HepG2 (cell line): ENCODE measurements at regions not wholly inside any gene's neighbourhood (a gene's known extent, or its start where the extent isn't known, plus 50 kb on each side); places are given as distances from the start of the nearest gene placed in this dataset.
A peak's percentile ranks its signal among the peaks of the same experiment; 100 is the strongest.

Experiments used
- AGO1 ChIP-seq: fragments of 200-400 bp; formaldehyde crosslinking; IDR thresholded peaks from 2 replicates; pipeline ENCODE4 v1.6.1; 2017; ENCODE audit warnings: mild to moderate bottlenecking, low read depth, low read length, moderate library complexity; ENCODE audit not compliant: poor library complexity, severe bottlenecking
- BHLHE40 ChIP-seq: IDR thresholded peaks from 2 replicates; pipeline ENCODE4 v1.6.1; 2011; ENCODE audit warnings: low read length, improper control_type of control experiment
- HMGXB3 ChIP-seq: sonication (generic); formaldehyde crosslinking; IDR thresholded peaks from 2 replicates; pipeline ENCODE4 v1.4.0; 2020; ENCODE audit warnings: missing genetic modification reagents, borderline replicate concordance
- KDM5B ChIP-seq: sonication (generic); formaldehyde crosslinking; IDR thresholded peaks from 2 replicates; pipeline ENCODE4 v1.4.0; 2020; ENCODE audit warnings: missing genetic modification reagents, mild to moderate bottlenecking, borderline replicate concordance
- NR2C2 ChIP-seq: sonication (generic); formaldehyde crosslinking; IDR thresholded peaks from 2 replicates; pipeline ENCODE4 v1.4.0; 2020; ENCODE audit warnings: missing genetic modification reagents, mild to moderate bottlenecking, moderate library complexity, borderline replicate concordance
- POLR2A ChIP-seq, 2 experiments: IDR thresholded peaks; 2 replicates each; pipeline ENCODE4 v1.6.1; 2011; ENCODE audit warnings: low read depth in 2 of 2, low read length in 2 of 2, mild to moderate bottlenecking in 1 of 2, moderate library complexity in 1 of 2; ENCODE audit not compliant: insufficient read depth in 1 of 2
- SALL1 ChIP-seq: sonication (generic); formaldehyde crosslinking; IDR thresholded peaks from 2 replicates; pipeline ENCODE4 v1.8.0; 2022; ENCODE audit warnings: mild to moderate bottlenecking, missing genetic modification reagents
- TARDBP ChIP-seq: sonication (generic); formaldehyde crosslinking; IDR thresholded peaks from 2 replicates; pipeline ENCODE4 v1.8.0; 2022; ENCODE audit warnings: mild to moderate bottlenecking, missing genetic modification reagents
- ZNF274 ChIP-seq: sonication (generic); formaldehyde crosslinking; IDR thresholded peaks from 2 replicates; pipeline ENCODE4 v1.5.1; 2020; ENCODE audit warnings: mild to moderate bottlenecking, missing genetic modification reagents
- ZNF34 ChIP-seq: sonication (generic); formaldehyde crosslinking; IDR thresholded peaks from 2 replicates; pipeline ENCODE4 v1.4.0; 2020; ENCODE audit warnings: mild to moderate bottlenecking, missing genetic modification reagents, borderline replicate concordance
- ZNF543 ChIP-seq: sonication (generic); formaldehyde crosslinking; IDR thresholded peaks from 2 replicates; pipeline ENCODE4 v1.4.0; 2020; ENCODE audit warnings: mild to moderate bottlenecking, missing genetic modification reagents
- ZNF567 ChIP-seq: sonication (generic); formaldehyde crosslinking; IDR thresholded peaks from 2 replicates; pipeline ENCODE4 v1.8.1; 2023; ENCODE audit warnings: mild to moderate bottlenecking, missing genetic modification reagents, borderline replicate concordance
- ZSCAN30 ChIP-seq: sonication (generic); formaldehyde crosslinking; IDR thresholded peaks from 2 replicates; pipeline ENCODE4 v1.5.0; 2020; ENCODE audit warnings: mild to moderate bottlenecking, missing genetic modification reagents
- TF ChIP-seq, protein P1 (sequence below): sonication (generic); formaldehyde crosslinking; IDR thresholded peaks from 2 replicates; pipeline ENCODE4 v1.5.1; 2020; ENCODE audit warnings: mild to moderate bottlenecking, missing genetic modification reagents, moderate library complexity
- TF ChIP-seq, protein P2 (sequence below): IDR thresholded peaks from 2 replicates; pipeline ENCODE4 v1.6.1; 2016
- TF ChIP-seq, protein P3 (sequence below): sonication (generic); formaldehyde crosslinking; IDR thresholded peaks from 2 replicates; pipeline ENCODE4 v1.8.0; 2022; ENCODE audit warnings: missing genetic modification reagents, mild to moderate bottlenecking, borderline replicate concordance
- TF ChIP-seq, protein P4 (sequence below): sonication (generic); formaldehyde crosslinking; IDR thresholded peaks from 2 replicates; pipeline ENCODE4 v1.5.0; 2020; ENCODE audit warnings: missing genetic modification reagents

GRCh38 chr20:26009402-26010223 is 313.0 kb upstream of the ZNF337 start (continued):
- TF ChIP-seq, protein P1, sequence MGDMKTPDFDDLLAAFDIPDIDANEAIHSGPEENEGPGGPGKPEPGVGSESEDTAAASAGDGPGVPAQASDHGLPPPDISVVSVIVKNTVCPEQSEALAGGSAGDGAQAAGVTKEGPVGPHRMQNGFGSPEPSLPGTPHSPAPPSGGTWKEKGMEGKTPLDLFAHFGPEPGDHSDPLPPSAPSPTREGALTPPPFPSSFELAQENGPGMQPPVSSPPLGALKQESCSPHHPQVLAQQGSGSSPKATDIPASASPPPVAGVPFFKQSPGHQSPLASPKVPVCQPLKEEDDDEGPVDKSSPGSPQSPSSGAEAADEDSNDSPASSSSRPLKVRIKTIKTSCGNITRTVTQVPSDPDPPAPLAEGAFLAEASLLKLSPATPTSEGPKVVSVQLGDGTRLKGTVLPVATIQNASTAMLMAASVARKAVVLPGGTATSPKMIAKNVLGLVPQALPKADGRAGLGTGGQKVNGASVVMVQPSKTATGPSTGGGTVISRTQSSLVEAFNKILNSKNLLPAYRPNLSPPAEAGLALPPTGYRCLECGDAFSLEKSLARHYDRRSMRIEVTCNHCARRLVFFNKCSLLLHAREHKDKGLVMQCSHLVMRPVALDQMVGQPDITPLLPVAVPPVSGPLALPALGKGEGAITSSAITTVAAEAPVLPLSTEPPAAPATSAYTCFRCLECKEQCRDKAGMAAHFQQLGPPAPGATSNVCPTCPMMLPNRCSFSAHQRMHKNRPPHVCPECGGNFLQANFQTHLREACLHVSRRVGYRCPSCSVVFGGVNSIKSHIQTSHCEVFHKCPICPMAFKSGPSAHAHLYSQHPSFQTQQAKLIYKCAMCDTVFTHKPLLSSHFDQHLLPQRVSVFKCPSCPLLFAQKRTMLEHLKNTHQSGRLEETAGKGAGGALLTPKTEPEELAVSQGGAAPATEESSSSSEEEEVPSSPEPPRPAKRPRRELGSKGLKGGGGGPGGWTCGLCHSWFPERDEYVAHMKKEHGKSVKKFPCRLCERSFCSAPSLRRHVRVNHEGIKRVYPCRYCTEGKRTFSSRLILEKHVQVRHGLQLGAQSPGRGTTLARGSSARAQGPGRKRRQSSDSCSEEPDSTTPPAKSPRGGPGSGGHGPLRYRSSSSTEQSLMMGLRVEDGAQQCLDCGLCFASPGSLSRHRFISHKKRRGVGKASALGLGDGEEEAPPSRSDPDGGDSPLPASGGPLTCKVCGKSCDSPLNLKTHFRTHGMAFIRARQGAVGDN (CRISPR knock-in tag), result peak; percentile 79
- TF ChIP-seq ZSCAN30 (CRISPR knock-in tag) (peak; percentile 26; the same call in 1 of the 2 replicates), HMGXB3 (CRISPR knock-in tag) (peak; percentile 67; the same call in 1 of the 2 replicates), ZNF567 (CRISPR knock-in tag) (peak; percentile 69; the same call in 1 of the 2 replicates), ZNF274 (peak; percentile 29; the same call in 1 of the 2 replicates), POLR2A (IDR thresholded peaks at IDR 0.05; ENCODE audit: insufficient read depth in 1 of 2, low read depth in 2 of 2, low read length in 2 of 2) (peak; percentile 85 to 86), ZNF543 (CRISPR knock-in tag) (0 out of 2 replicates have a peak, but pooled peaks have one; percentile 62), TARDBP (peak; percentile 61; the same call in 1 of the 2 replicates), SALL1 (CRISPR knock-in tag) (peak; percentile 63; the same call in 1 of the 2 replicates), NR2C2 (0 out of 2 replicates have a peak, but pooled peaks have one; percentile 16), AGO1 (peak; percentile 60), ZNF34 (CRISPR knock-in tag) (peak; percentile 35; the same call in 1 of the 2 replicates), BHLHE40 (peak; percentile 27; the same call in 1 of the 2 replicates), KDM5B (CRISPR knock-in tag) (peak; percentile 48; the same call in 1 of the 2 replicates)
- TF ChIP-seq, protein P2, sequence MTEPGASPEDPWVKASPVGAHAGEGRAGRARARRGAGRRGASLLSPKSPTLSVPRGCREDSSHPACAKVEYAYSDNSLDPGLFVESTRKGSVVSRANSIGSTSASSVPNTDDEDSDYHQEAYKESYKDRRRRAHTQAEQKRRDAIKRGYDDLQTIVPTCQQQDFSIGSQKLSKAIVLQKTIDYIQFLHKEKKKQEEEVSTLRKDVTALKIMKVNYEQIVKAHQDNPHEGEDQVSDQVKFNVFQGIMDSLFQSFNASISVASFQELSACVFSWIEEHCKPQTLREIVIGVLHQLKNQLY, result 0 out of 2 replicates have a peak, but pooled peaks have one; percentile 27
- TF ChIP-seq, protein P3, sequence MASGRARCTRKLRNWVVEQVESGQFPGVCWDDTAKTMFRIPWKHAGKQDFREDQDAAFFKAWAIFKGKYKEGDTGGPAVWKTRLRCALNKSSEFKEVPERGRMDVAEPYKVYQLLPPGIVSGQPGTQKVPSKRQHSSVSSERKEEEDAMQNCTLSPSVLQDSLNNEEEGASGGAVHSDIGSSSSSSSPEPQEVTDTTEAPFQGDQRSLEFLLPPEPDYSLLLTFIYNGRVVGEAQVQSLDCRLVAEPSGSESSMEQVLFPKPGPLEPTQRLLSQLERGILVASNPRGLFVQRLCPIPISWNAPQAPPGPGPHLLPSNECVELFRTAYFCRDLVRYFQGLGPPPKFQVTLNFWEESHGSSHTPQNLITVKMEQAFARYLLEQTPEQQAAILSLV (CRISPR knock-in tag), result 0 out of 2 replicates have a peak, but pooled peaks have one; percentile 31
- TF ChIP-seq, protein P4, sequence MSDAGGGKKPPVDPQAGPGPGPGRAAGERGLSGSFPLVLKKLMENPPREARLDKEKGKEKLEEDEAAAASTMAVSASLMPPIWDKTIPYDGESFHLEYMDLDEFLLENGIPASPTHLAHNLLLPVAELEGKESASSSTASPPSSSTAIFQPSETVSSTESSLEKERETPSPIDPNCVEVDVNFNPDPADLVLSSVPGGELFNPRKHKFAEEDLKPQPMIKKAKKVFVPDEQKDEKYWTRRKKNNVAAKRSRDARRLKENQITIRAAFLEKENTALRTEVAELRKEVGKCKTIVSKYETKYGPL (CRISPR knock-in tag), result 0 out of 2 replicates have a peak, but pooled peaks have one; percentile 20
